ENCODE measurements at regions not wholly inside any gene's neighbourhood (a gene's known extent, or its start where the extent isn't known, plus 50 kb on each side); places are given as distances from the start of the nearest gene placed in this dataset.

GRCh38 chr4:17260166-17260907 lies 251.6 kb downstream of the QDPR start:
- TF ChIP-seq CTCF (conservative IDR thresholded peaks at IDR 0.05 in 1 of 2, IDR thresholded peaks at IDR 0.05 in 1 of 2; ENCODE audit: low read depth in 1 of 2, low read length in 2 of 2), result no peak
- TF ChIP-seq EZH2 (IDR thresholded peaks at IDR 0.05; ENCODE audit: low read length, missing control alignments), result no peak
